ENCODE measurements at regions not wholly inside any gene's neighbourhood (a gene's known extent, or its start where the extent isn't known, plus 50 kb on each side); places are given as distances from the start of the nearest gene placed in this dataset.

GRCh38 chr12:77343291-77343690 lies 277.9 kb upstream of the E2F7 start:
- DNase-seq = no peak

DNA sequence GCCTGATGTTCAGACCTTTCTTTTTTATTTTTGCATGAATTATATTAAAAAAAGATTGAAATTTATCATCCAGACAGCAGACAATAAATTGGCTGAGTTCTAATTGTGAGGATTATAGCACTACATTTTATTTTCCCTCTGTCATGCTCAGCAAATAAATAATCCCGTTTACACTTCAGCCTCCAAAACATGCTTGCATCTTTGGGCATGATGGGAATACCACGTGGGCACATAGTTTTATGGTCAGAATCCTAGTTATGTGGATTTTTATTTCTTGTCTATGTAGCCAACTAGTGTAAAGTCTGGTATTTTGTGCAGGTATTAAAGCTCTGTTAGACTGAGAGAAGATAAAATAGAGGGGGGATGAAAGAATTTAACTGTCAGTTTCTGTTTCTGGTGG lies 276.9 kb upstream of the E2F7 start:
- no peak for DNase-seq

GRCh38 chr12:77339610-77340009 lies 274.2 kb upstream of the E2F7 start:
- DNase-seq = no peak

DNA sequence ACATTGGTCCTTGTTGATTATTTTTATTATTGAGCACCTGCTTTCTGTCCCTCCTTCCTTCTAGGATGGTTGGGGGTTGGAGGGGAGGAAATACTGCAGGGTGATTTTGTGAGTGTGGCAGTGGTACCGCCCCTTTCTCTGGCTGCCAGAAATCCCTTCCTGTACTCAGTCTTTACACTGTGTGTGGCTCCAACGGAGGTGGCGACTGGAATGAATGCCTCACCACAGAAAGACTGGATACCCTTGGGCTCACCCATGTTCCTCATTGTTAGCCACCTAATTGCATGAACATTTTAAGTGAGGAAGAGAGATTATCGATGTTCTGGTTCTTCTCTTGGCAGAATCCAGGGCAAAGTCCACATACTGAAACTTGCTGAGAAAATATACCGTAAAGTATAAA lies 272.0 kb upstream of the E2F7 start:
- DNase-seq = no peak

- DNase-seq = no peak
Observed at GRCh38 chr12:77334806-77335205, 269.4 kb upstream of the E2F7 start.

GRCh38 chr12:77328326-77328725 lies 263.0 kb upstream of the E2F7 start:
- DNase-seq = no peak

DNA sequence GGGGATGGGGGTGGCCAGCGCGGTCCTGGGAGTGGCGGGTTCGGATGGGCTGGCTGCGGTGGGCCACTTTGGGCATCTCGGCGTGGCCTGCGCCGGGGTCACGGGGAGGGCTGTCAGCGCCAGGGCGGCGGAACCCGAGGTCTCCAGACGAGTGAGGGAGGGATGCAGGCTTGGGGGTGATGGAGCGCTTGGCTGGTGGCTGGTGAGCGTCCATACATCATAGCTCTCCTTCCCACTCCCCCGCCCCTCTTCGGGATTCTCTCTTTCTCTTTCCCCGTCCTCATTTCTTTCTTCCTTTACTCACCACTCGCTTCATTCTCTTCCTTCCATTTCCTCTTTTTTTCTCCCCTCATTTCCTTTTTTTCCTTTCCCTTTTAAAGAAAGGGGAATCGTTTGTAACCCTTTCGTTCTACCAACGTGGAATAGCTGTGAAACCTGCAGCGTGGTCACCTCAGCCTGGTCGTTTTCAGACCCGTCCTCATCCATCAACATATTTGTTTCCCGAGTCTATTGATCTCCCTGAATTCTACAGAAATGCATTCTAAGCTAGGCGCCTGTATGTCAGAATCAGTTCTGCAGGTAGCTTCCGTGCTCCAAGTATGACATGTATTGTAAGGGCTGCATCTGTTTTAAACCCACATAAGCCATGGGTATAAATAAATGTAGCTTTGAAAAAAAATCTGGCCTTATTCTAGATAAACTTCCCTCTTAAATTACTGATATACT lies 260.3 kb upstream of the E2F7 start:
- no peak for DNase-seq

GRCh38 chr12:77324763-77325468 lies 259.5 kb upstream of the E2F7 start:
- DNase-seq = no peak

DNA sequence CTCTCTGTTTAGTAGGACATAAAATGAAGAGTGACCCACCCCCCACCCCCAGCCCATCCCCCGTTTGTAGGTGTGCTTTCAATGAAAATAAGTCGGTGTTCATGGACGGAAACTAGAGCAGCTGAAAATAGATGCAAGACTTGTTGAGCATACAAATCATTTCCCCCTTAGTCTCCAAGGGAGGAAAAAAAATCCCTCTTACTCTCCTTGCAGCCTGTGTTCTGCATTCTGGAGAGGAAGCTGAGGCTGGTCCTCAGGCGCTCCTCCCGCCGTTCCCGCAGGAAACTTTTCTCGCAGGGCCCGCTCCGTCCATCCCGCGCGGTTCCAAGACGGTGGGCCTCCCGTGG lies 259.0 kb upstream of the E2F7 start:
- DNase-seq = no peak

GRCh38 chr12:77323788-77324415 lies 258.5 kb upstream of the E2F7 start:
- no peak for DNase-seq

GRCh38 chr12:77319166-77319565 lies 253.8 kb upstream of the E2F7 start:
- no peak for DNase-seq

- DNase-seq = no peak
Observed at GRCh38 chr12:77315407-77315806, 250.0 kb upstream of the E2F7 start.

DNA sequence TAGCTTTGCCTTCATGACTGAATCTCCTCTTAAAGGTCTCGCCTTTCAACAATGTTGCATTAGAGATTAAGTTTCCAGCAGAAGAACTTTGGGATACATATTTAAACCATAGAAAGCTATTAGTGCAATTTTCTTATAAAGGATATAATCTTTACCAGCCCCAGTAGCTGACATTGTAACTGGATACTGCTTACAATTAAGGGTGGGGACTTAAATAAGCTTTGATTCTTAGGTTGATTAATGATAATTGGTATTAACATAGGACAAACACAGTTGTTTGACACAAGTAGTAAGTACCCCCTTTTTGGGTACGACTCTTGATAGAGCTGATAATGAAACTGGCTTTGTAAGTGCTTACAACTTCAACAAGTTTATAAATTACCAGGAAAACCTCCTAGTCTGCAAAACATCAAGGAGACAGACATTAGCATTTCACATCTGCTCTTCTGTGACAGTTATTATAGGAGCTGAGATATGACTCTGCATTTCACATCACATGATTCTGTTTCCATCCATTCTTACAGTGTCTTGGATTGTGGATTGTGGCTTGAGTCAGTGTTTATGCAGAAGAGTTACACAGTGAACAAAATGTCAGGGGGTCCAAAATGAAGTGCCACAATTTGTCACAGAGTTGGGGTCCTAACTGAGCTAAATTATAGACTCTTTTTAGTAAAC lies 249.1 kb upstream of the E2F7 start:
- no peak for DNase-seq

- no peak for DNase-seq
Observed at GRCh38 chr12:77308056-77308455, 242.7 kb upstream of the E2F7 start.

DNA sequence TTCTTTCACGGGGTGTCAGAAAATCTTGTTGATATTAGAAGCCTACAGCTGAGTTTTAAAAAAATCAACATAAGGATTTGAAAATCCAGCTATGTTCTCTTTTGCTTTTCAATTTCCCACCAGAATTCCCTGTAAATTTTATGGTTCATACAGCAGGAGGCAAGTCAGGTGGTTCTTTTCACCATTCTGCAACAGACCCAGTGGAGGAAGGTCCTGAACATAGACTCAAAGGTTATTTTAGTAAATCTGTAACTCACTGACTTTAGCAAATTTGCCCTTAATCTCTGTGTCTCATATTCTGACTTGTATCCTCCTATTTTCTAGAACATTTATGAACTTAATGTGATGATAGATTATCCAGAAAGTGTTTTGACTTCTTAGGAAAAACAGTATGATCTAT lies 235.4 kb upstream of the E2F7 start:
- DNase-seq = no peak

DNA sequence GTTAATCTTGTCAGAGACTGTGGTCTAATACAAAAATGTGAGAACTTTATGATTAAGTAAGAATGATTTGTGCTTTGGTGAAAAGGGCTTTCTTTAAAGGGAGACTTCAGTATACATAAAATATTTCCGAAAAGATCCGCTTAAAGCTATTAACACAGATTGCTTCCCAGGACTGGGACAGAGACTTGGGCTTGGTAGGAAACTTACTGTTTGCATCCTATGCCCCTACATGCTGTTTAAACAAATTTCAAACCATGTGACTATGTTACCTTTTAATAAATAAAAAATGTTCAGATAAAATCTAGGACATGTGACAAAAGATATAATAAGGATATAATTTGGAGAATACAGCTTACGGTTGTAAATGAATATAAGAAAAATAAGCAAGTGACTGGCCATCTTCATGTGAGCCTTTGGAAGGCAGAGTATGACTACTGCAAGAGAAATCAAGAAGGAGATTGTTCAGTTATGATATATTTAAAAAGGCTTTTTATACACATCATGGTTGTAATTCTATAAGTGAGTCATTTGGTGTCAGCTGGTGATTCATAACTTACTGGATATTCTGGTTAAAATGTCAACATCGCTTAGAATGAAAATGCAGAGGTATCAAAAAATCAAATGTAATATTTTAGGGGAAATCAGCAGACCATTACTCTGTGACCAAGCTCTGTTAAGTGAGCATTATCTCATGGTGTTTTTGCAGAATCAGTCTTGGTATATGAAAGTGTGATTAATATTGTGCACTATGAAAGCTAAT lies 234.7 kb upstream of the E2F7 start:
- DNase-seq = no peak

- DNase-seq = no peak
Observed at GRCh38 chr12:77299001-77299400, 233.6 kb upstream of the E2F7 start.

DNA sequence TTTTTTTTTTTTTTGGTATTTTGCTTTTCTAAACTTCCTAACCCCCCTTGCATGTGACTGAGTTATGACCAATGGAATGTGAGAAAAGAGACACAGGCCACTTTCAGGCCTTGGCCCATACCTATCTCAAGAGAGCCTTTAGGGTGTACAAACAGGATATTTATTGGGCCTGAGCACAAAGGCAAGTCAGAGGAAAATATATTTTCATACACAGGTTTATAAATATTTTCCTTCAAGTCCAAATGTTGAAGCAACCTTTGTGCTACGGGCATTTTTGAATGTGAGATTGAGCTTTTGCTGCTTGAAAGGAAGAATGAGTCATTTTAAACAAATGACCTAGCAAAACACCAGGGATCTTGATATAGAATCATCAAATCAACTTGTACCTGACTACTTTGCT lies 228.6 kb upstream of the E2F7 start:
- DNase-seq = no peak

- DNase-seq = no peak
Observed at GRCh38 chr12:77274926-77275325, 209.6 kb upstream of the E2F7 start.

GRCh38 chr12:77273898-77274297 lies 208.5 kb upstream of the E2F7 start:
- no peak for DNase-seq

DNA sequence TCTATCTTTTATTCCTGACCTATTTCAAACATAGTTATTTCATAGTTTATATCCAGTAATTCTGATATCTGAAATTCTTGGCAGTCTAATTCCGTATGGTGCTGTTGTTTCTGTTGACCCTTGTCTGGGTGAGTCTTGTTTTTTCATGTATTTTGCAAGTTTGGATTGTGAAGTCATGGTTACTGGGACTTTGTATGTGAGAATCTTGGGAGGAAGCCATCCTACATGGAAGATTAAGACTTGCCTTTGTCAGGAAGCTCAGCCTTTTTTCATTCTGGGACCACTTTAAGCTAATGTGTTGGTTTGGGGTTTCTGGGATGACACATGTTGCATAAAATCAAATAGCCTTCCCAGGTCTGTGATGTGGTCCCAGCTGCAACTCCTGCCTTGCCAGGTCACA lies 191.6 kb upstream of the E2F7 start:
- no peak for DNase-seq

- no peak for DNase-seq
Observed at GRCh38 chr12:77253321-77253720, 188.0 kb upstream of the E2F7 start.

- DNase-seq = no peak
Observed at GRCh38 chr12:77251799-77252198, 186.4 kb upstream of the E2F7 start.
